Adrenal gland (tissue), 9 donors: ENCODE measurements at regions not wholly inside any gene's neighbourhood (a gene's known extent, or its start where the extent isn't known, plus 50 kb on each side); places are given as distances from the start of the nearest gene placed in this dataset.

ENCODE experiments used
- DNase-seq, 7 donors: peaks; one replicate each; pipeline ENCODE4 v3.0.0-alpha.2; 2019 to 2020
- H3K27ac ChIP-seq, 5 donors: fragments of 200-600 bp; sonication (generic) in 4 of 5; 1 replicate in 3 of 5; 2 replicates in 2 of 5; pipeline versions ENCODE4 v1.5.1 to v1.8.0; 2016 to 2020; ENCODE audit warnings: mild to moderate bottlenecking in 1 of 5
- H3K27me3 ChIP-seq: fragments of 200-600 bp; 2 replicates; pipeline ENCODE4 v1.8.0; 2021
- H3K36me3 ChIP-seq, 2 donors: fragments of 200-600 bp; replicated peaks in 1 of 2; 1 replicate in 1 of 2; 2 replicates in 1 of 2; pipeline versions ENCODE4 v1.5.1 to v1.8.0; 2018 to 2022
- H3K4me1 ChIP-seq, 2 donors: fragments of 200-600 bp; replicated peaks in 1 of 2; 1 replicate in 1 of 2; 2 replicates in 1 of 2; pipeline versions ENCODE4 v1.5.1 to v1.8.0; 2018 to 2021
- H3K4me3 ChIP-seq, 4 donors: fragments of 200-600 bp; sonication (generic) in 3 of 4; one replicate each; pipeline ENCODE4 v1.5.1; 2016 to 2018
- H3K9me3 ChIP-seq, 3 donors: fragments of 200-600 bp; sonication (generic) in 1 of 3; replicated peaks in 1 of 3; 1 replicate in 2 of 3; 2 replicates in 1 of 3; pipeline versions ENCODE4 v1.5.1 to v1.8.0; 2016 to 2021
- CTCF ChIP-seq, 6 experiments: fragments of 450-650 bp in 4 of 6; fragments of 200-600 bp in 2 of 6; sonication (generic) in 1 of 6; IDR thresholded peaks; 1 replicate in 5 of 6; 2 replicates in 1 of 6; pipeline versions ENCODE4 v1.5.1 to v1.8.0; 2016 to 2021; ENCODE audit warnings: antibody characterized with exemption in 6 of 6, mild to moderate bottlenecking in 2 of 6, moderate library complexity in 1 of 6
- POLR2A ChIP-seq, 2 donors: fragments of 450-650 bp; IDR thresholded peaks; one replicate each; pipeline ENCODE4 v1.6.1; 2017; ENCODE audit warnings: antibody characterized with exemption in 2 of 2, mild to moderate bottlenecking in 2 of 2, moderate library complexity in 1 of 2
- WGBS, 4 donors: extraction: QIAGEN DNeasy Blood & Tissue Kit in 2 of 4; methylation state at CpG; one replicate each; pipeline versions ENCODE4 v1.1.5 to v1.1.7; 2013 to 2017; 5-methylcytosine and 5-hydroxymethylcytosine counted together
- intact Hi-C, 2 donors: fragments of 100-400 bp; cut with DNase I; formaldehyde crosslinking; loops; one replicate each; pipeline versions ENCODE4 v1.14.1 to v1.15.0; 2022 to 2023
- donor health status: healthy with polysubstance abuse.
- donor health status: Bipolar disorder and iron deficiency.
- donor health status: DM: yes; HTN: yes; CAD: no.
- donor health status: DM: no; HTN: no; CAD: no.
- donor health status: DM: no; HTN: no; CAD: no.

GRCh38 chr6:86536121-86536520, 401.2 kb upstream of the HTR1E start:
- H3K9me3 ChIP-seq: no peaks in the 10 kb centered on the region
- no peak overlapping the region for H3K27ac ChIP-seq
- no peak overlapping the region for H3K4me3 ChIP-seq
- TF ChIP-seq CTCF (IDR thresholded peaks at IDR 0.05) (no peak), POLR2A (IDR thresholded peaks at IDR 0.05) (no peak)
- intact Hi-C loops: no loop called here
- H3K36me3 ChIP-seq: no peaks in the 10 kb centered on the region
- H3K4me1 ChIP-seq: no peaks in the 10 kb centered on the region
- H3K27me3 ChIP-seq: no peaks in the 10 kb centered on the region
- no peak for DNase-seq

- intact Hi-C loops: no loop called here
- H3K27ac ChIP-seq: no peak overlapping the region
- DNase-seq: no peak
- WGBS, 4 donors: 33 to 50% (median 43%) methylated on average over 1 of the region's 1 CpG
- no peaks in the 10 kb centered on the region for H3K36me3 ChIP-seq
- H3K4me1 ChIP-seq: no peaks in the 10 kb centered on the region
- H3K27me3 ChIP-seq: no peaks in the 10 kb centered on the region
- H3K4me3 ChIP-seq: no peak overlapping the region
- H3K9me3 ChIP-seq: no peaks in the 10 kb centered on the region
- TF ChIP-seq POLR2A (IDR thresholded peaks at IDR 0.05) (no peak), CTCF (IDR thresholded peaks at IDR 0.05) (no peak)
Measured at GRCh38 chr6:86535100-86535499, 402.2 kb upstream of the HTR1E start.

GRCh38 chr6:86529635-86530034, 407.7 kb upstream of the HTR1E start:
- Histone ChIP-seq H3K27me3 (no peaks in the 10 kb centered on the region), H3K36me3 (no peaks in the 10 kb centered on the region), H3K27ac (no peak overlapping the region), H3K4me3 (no peak overlapping the region), H3K9me3 (no peaks in the 10 kb centered on the region), H3K4me1 (no peaks in the 10 kb centered on the region)
- no peak for DNase-seq
- intact Hi-C loops: no loop called here
- 79 to 97% (median 88%) methylated on average over 1 of the region's 1 CpG for WGBS, 4 donors
- TF ChIP-seq CTCF (IDR thresholded peaks at IDR 0.05) (no peak), POLR2A (IDR thresholded peaks at IDR 0.05) (no peak)

- no peak for TF ChIP-seq CTCF (IDR thresholded peaks at IDR 0.05)
- no peak for TF ChIP-seq POLR2A (IDR thresholded peaks at IDR 0.05)
- Histone ChIP-seq H3K9me3 (no peaks in the 10 kb centered on the region), H3K4me3 (no peak overlapping the region), H3K36me3 (no peaks in the 10 kb centered on the region), H3K4me1 (no peaks in the 10 kb centered on the region), H3K27me3 (no peaks in the 10 kb centered on the region), H3K27ac (no peak overlapping the region)
- DNase-seq: no peak
- 0% methylated on average over 1 of the region's 1 CpG for WGBS, 4 donors
- intact Hi-C loops: no loop called here
Measured at GRCh38 chr6:86526238-86526637, 411.1 kb upstream of the HTR1E start.
